Lung (tissue), 11 donors: ENCODE measurements at regions not wholly inside any gene's neighbourhood (a gene's known extent, or its start where the extent isn't known, plus 50 kb on each side); places are given as distances from the start of the nearest gene placed in this dataset.

Experiments used
- ATAC-seq: fragments of 200-7000 bp; cut with Tn5 transposase; one replicate; pipeline ENCODE4 v1.9.1; 2020; ENCODE audit warnings: moderate number of reproducible peaks; ENCODE audit not compliant: insufficient read depth, low FRiP score
- DNase-seq, 3 donors: peaks; one replicate each; pipeline ENCODE4 v3.0.0-alpha.2; 2013 to 2017
- H3K27ac ChIP-seq, 2 donors: one replicate each; pipeline ENCODE4 v1.5.1; 2013; ENCODE audit warnings: mild to moderate bottlenecking in 2 of 2, moderate library complexity in 2 of 2, control low read depth in 1 of 2, inconsistent platforms in 1 of 2, low read depth in 1 of 2, low read length in 1 of 2
- H3K27me3 ChIP-seq, 3 donors: one replicate each; pipeline ENCODE4 v1.5.1; 2013; ENCODE audit warnings: low read length in 2 of 3; ENCODE audit not compliant: control insufficient read depth in 3 of 3, insufficient read depth in 3 of 3
- H3K36me3 ChIP-seq, 4 donors: one replicate each; pipeline ENCODE4 v1.5.1; 2013; ENCODE audit warnings: low read length in 4 of 4, mild to moderate bottlenecking in 1 of 4, moderate library complexity in 1 of 4; ENCODE audit not compliant: control insufficient read depth in 4 of 4, insufficient read depth in 4 of 4
- H3K4me1 ChIP-seq, 5 donors: one replicate each; pipeline ENCODE4 v1.5.1; 2013; ENCODE audit warnings: low read length in 5 of 5, mild to moderate bottlenecking in 2 of 5, moderate library complexity in 1 of 5; ENCODE audit not compliant: control insufficient read depth in 5 of 5, insufficient read depth in 5 of 5
- H3K4me3 ChIP-seq: one replicate; pipeline ENCODE4 v1.5.1; 2013; ENCODE audit warnings: mild to moderate bottlenecking, control low read depth, moderate library complexity
- H3K9ac ChIP-seq, 2 donors: one replicate each; pipeline ENCODE4 v1.5.1; 2013; ENCODE audit warnings: low read length in 2 of 2, control low read depth in 1 of 2; ENCODE audit not compliant: insufficient read depth in 1 of 2
- H3K9me3 ChIP-seq, 4 donors: one replicate each; pipeline ENCODE4 v1.5.1; 2013; ENCODE audit warnings: low read length in 3 of 4, mild to moderate bottlenecking in 1 of 4, moderate library complexity in 1 of 4; ENCODE audit not compliant: control insufficient read depth in 4 of 4, insufficient read depth in 3 of 4
- CTCF ChIP-seq: IDR thresholded peaks from 2 replicates; pipeline ENCODE4 v1.5.1; 2012; ENCODE audit warnings: mild to moderate bottlenecking; ENCODE audit errors: control extremely low read depth, extremely low read depth
- WGBS, 2 donors: extraction: QIAGEN DNeasy Blood & Tissue Kit; methylation state at CpG; one replicate each; pipeline ENCODE4 v1.1.7; 2013; 5-methylcytosine and 5-hydroxymethylcytosine counted together
- donor health status: control.
- donor health status: control.
- donor health status: Bipolar disorder and iron deficiency.
- donor health status: healthy.
- donor health status: DM: yes; HTN: yes; CAD: no.

- Histone ChIP-seq H3K4me1 (peaks cover 0 to 8% (median 0%) of the 10 kb centered on the region in 5 donors), H3K27ac (no peak overlapping the region), H3K9ac (no peak overlapping the region), H3K4me3 (no peak overlapping the region), H3K27me3 (no peaks in the 10 kb centered on the region), H3K36me3 (no peaks in the 10 kb centered on the region), H3K9me3 (no peaks in the 10 kb centered on the region)
- no peak for TF ChIP-seq CTCF
- DNase-seq (no peak), ATAC-seq (no peak)
- WGBS, 2 donors = 88 to 94% methylated on average over 6 of the region's 6 CpGs
These were observed 106.0 kb downstream of the XCL2 start for GRCh38 chr1:168437821-168438220.

GRCh38 chr1:168435439-168435838, 108.4 kb downstream of the XCL2 start:
- WGBS, 2 donors = 84 to 91% methylated on average over 6 of the region's 6 CpGs
- no peak for ATAC-seq
- no peak for TF ChIP-seq CTCF

GRCh38 chr1:168433238-168433637, 110.6 kb downstream of the XCL2 start:
- no peak overlapping the region for H3K4me3 ChIP-seq
- peaks cover 0 to 2% (median 0%) of the 10 kb centered on the region in 5 donors for H3K4me1 ChIP-seq
- ATAC-seq (no peak), DNase-seq (no peak)
- peaks cover 0 to under 1% (median 0%) of the 10 kb centered on the region in 4 donors for H3K9me3 ChIP-seq
- WGBS, 2 donors = 72 to 84% methylated on average over 2 of the region's 2 CpGs
- TF ChIP-seq CTCF = no peak
- H3K36me3 ChIP-seq = no peaks in the 10 kb centered on the region
- no peaks in the 10 kb centered on the region for H3K27me3 ChIP-seq
- no peak overlapping the region for H3K9ac ChIP-seq
- H3K27ac ChIP-seq = no peak overlapping the region

More at GRCh38 chr1:168435439-168435838, 108.4 kb downstream of the XCL2 start:
- no peaks in the 10 kb centered on the region for H3K27me3 ChIP-seq
- no peak overlapping the region for H3K27ac ChIP-seq
- H3K36me3 ChIP-seq = no peaks in the 10 kb centered on the region
- H3K9me3 ChIP-seq = no peaks in the 10 kb centered on the region
- DNase-seq = no peak
- peaks cover 0 to 8% (median 0%) of the 10 kb centered on the region in 5 donors for H3K4me1 ChIP-seq
- no peak overlapping the region for H3K4me3 ChIP-seq
- H3K9ac ChIP-seq = no peak overlapping the region

- no peaks in the 10 kb centered on the region for H3K36me3 ChIP-seq
- no peak overlapping the region for H3K9ac ChIP-seq
- no peaks in the 10 kb centered on the region for H3K27me3 ChIP-seq
- peaks cover 0 to 1% (median 0%) of the 10 kb centered on the region in 4 donors for H3K9me3 ChIP-seq
- DNase-seq = no peak
- no peak overlapping the region for H3K27ac ChIP-seq
- peaks cover 0 to 5% (median 3%) of the 10 kb centered on the region in 5 donors for H3K4me1 ChIP-seq
- H3K4me3 ChIP-seq = no peak overlapping the region
- no peak for ATAC-seq
- no peak for TF ChIP-seq CTCF
These were observed 111.9 kb downstream of the XCL2 start for GRCh38 chr1:168431882-168432281.
